GM10266 (cell line): ENCODE measurements at regions not wholly inside any gene's neighbourhood (a gene's known extent, or its start where the extent isn't known, plus 50 kb on each side); places are given as distances from the start of the nearest gene placed in this dataset.

Experiments used
- DNase-seq: peaks from one replicate; pipeline ENCODE4 v3.0.0; 2012; ENCODE audit errors: extremely low spot score
- TF ChIP-seq, protein P1 (sequence below): IDR thresholded peaks from 2 replicates; pipeline ENCODE4 v1.5.1; 2012; ENCODE audit warnings: mild to moderate bottlenecking, low read depth; ENCODE audit not compliant: control insufficient read depth, insufficient read depth; ENCODE audit errors: missing control alignments

DNA sequence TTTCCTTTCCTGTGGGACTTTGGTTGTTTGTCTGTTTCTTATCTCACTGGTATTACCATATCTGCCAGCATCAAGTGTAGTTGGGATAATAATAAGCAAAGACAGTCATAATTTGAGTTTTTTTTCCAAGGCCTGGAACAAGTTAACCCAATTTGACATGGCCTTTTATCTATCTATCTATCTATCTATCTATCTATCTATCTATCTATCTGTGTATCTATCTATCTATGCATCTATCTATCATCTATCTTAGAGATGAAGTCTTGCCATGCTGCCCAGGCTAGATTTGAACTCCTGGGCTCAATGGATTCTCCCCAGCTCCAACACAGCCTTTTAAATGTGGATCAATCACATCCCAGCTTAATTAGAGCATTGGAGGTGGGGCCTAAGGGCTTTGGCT, 174.1 kb upstream of the CSF3R start:
- TF ChIP-seq, protein P1, sequence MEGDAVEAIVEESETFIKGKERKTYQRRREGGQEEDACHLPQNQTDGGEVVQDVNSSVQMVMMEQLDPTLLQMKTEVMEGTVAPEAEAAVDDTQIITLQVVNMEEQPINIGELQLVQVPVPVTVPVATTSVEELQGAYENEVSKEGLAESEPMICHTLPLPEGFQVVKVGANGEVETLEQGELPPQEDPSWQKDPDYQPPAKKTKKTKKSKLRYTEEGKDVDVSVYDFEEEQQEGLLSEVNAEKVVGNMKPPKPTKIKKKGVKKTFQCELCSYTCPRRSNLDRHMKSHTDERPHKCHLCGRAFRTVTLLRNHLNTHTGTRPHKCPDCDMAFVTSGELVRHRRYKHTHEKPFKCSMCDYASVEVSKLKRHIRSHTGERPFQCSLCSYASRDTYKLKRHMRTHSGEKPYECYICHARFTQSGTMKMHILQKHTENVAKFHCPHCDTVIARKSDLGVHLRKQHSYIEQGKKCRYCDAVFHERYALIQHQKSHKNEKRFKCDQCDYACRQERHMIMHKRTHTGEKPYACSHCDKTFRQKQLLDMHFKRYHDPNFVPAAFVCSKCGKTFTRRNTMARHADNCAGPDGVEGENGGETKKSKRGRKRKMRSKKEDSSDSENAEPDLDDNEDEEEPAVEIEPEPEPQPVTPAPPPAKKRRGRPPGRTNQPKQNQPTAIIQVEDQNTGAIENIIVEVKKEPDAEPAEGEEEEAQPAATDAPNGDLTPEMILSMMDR, result no peak
- DNase-seq, result no peak

- no peak for DNase-seq
- TF ChIP-seq, protein P1, result no peak
These were observed 173.6 kb upstream of the CSF3R start for GRCh38 chr1:36656271-36656670.

DNA sequence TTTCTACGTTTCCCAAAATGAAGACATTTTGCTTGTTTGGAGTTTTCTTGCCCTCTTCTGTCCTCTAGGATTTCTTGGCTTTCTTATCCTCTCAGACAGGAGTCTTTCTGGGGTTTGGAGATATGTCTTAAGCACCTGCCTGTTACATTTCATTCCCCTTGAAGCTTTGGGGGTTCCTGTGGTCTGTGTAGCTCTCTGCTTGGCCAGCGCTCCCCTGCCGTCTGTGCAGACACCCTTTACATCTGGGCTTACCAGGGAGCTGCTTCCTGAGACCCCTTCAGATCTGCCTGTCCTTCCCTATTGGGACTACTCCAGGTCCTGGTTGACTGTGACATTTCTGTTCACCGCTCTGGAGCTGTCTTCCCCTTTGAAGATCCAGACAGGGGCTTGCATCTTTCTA, 171.9 kb upstream of the CSF3R start:
- DNase-seq, result no peak
- TF ChIP-seq, protein P1, result no peak

- TF ChIP-seq, protein P1, result no peak
- DNase-seq, result no peak
These were observed 171.1 kb upstream of the CSF3R start for GRCh38 chr1:36653850-36654249.

DNA sequence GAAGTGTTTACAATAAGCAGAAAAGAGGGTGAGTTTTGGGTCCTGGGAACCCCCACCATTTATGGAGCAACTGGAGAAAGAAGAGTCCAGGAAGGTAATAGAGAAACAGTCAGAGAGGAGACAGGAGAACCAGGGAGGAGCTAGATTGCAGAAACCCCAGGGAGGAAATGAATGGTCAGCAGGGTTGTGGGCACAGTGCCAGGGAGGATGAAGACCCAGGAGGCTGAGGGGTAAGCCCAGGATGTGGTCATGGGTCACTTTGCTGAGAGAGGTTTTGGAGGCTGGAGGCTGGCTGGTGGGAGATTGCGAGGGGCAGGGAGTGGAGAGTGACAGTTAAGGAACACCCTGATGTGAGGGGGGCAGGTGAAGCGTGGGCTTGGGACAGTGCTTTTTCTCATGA, 169.9 kb upstream of the CSF3R start:
- DNase-seq, result no peak
- TF ChIP-seq, protein P1, result no peak

- TF ChIP-seq, protein P1, result no peak
- DNase-seq, result no peak
These were observed 169.3 kb upstream of the CSF3R start for GRCh38 chr1:36652011-36652410.

DNA sequence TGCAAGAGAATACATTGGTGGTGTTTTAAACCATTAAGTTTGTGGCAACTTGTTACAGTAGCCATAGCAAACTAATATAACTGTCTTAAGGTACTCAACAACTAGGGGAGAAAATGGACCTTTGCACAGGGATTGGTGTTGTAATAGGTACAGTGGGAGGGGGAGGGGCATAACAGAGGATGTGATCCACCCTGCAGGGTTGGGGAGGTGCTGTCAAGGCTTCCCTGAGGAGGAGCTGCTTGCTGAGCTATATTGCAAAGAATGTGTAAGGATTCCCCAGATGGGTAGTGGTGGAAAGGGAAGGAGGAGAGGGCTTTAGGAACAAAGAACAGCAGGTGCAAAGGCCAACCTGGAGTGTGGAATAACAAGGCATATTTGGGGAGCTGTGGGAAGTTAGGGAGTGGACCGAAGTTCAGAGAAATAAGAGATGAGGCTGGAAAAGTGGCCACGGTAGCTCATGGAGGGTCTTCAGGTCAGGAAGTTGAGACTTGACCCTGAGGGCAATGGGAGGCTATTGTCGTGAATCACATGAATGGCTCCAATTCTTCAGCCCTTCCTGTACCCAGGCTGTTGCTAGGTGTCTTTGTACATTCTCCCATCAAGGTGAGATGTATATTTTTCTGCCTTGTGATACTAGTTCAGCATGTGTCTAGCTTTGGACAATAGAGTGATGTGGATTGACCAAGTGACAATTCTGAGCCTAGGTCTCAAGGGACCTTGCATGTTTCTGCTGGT, 168.6 kb upstream of the CSF3R start:
- DNase-seq, result no peak
- TF ChIP-seq, protein P1, result no peak
